ENCODE measurements at regions not wholly inside any gene's neighbourhood (a gene's known extent, or its start where the extent isn't known, plus 50 kb on each side); places are given as distances from the start of the nearest gene placed in this dataset.

DNA sequence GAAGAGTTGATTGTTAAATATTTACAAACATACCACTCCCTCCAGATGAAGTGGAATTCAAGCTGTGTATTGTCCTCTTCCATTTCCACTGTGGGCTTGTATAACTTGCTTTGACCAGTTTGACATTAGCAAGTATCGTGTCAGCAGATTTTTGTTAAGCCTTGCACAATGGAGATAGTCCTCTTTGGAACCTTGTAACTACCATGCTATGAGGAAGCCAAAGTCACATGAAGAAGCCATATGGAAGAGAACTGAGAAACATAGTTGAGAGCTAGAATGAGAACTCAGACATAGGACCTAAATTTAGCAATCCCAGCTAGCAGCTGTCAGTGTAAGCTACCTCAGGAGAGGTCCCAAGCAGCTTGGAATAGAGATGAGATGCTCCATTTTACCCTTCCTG is 889.2 kb downstream of the PDCD6IP start:
- no peak for DNase-seq

- DNase-seq: no peak
These were observed 898.4 kb downstream of the PDCD6IP start for GRCh38 chr3:34696831-34697230.

DNA sequence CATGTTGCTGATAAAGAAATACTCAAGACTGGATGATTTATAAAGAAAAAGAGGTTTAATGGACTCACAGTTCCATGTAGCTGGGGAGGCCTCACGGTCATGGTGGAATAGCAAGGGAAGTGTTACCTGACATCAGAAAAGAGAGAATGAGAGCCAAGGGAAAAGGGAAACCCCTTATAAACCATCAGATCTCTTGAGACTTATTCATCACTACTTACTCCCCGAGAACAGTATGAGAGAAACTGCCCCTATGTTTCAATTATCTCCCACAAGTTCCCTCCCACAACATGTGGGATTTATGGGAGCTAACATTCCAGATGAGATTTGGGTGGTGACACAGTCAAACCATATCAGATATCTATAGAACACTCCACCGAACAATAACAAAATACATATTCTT is 904.6 kb downstream of the PDCD6IP start:
- no peak for DNase-seq

GRCh38 chr3:34724916-34725499 is 914.3 kb upstream of the ARPP21 start:
- DNase-seq: no peak

DNA sequence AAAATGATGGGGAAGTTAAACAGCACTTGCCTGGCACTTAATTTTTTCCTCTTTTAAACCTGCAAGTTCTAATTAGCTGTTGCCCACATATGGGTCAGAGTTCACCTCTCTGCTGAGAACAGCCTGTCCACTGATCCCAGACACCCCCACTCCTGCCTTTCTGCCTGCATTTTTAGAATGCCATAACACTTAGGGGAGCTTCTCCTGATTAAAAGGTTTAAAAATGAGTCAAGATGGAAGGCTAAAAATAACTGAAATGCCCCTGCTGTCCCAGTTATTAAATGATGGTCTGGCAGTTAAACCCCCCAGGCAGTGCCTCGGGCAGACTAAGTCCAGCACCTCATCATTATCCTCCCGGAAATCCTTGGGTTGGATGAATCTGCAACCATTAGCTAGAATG is 913.6 kb upstream of the ARPP21 start:
- DNase-seq: no peak

- DNase-seq: no peak
These were observed 911.6 kb upstream of the ARPP21 start for GRCh38 chr3:34727700-34728099.

GRCh38 chr3:34742151-34742550 is 897.2 kb upstream of the ARPP21 start:
- no peak for DNase-seq

DNA sequence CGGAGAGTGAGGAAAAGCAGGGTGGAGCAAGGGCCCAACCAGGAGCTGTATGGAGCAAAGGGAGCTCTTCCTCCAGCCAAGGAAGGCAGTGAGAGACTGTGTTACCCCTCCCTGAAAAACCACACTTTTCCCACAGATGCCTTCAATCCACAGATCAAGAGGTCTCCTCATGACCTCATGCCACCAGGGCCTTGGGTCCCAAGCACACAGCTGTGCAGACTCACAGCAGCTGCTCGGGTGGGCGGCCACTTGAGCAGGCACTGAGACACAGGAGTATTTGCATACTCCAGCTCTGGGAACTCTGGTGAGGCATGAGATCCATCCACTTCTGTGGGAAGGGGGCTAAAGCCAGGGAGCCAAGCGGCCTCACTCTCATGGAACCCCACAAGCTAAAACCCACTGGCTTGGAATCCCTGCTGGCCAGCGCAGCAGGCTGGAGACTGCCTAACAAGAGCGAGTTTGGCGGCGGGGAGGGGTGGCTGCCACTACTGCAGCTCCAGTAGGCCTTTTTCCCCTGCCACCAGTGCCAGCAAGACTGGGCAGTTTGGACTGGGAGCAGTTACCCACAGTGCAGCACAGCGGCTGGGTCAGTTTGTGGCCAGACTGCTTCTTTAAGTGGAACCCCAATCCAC is 880.6 kb upstream of the ARPP21 start:
- DNase-seq: no peak

- DNase-seq: no peak
These were observed 861.9 kb upstream of the ARPP21 start for GRCh38 chr3:34777386-34777785.

GRCh38 chr3:34779092-34779491 is 860.2 kb upstream of the ARPP21 start:
- no peak for DNase-seq

DNA sequence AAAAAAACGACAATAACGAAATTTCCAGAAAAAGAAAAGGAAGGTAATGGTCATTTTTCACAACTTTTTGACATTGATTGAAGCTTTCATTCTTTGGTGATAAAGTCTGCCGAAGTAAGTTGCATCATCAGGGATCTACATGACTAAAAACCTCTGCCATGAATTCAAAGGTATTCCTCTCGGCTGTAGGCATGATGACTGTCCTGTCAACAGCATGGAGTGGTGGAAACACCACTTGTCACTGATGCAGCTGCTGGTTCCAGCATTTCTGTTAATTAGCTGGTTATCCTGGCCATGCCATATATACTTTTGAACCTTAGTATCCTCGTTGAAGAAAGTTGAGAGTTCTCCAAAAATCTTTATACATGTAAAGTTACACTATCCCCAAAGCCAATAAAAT is 859.0 kb upstream of the ARPP21 start:
- DNase-seq: no peak

- DNase-seq: no peak
These were observed 858.4 kb upstream of the ARPP21 start for GRCh38 chr3:34780973-34781372.

DNA sequence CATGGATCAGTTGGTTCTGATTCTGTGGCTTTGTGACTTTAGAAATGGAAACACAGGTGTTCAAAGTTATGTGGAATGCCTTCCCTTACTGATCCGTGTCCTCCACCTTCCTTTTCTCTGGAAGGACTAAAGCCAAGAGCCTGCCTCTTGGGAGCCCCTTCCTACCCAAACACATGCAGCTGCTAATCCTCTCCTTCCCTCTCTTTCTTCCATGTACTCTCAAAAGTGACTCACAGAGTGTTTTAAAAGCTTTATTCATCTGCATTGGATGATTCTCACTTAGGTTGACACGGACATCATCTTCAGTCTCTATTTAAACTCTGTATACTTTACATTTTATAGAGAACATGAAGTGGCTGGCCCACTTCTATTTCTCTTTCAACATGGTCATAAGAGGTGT is 856.5 kb upstream of the ARPP21 start:
- DNase-seq: no peak

DNA sequence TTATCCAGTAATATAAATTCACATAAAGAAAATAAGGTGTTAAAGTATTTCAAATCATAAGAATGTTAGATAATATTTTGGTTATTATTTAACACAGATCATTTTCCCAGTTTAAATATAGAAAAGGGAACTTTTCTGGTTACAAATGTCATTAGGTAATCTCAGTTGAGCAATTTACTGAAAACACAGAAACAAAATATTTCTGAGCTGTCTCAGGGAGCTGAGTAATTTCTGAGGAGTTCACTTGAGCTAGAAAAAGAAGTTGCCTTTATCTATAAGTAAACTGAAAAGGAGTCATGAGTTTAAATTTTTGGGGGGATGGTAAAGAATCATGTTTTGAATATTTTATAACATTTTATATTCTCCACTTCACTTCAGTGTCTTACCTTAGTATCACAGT is 855.4 kb upstream of the ARPP21 start:
- DNase-seq: no peak

DNA sequence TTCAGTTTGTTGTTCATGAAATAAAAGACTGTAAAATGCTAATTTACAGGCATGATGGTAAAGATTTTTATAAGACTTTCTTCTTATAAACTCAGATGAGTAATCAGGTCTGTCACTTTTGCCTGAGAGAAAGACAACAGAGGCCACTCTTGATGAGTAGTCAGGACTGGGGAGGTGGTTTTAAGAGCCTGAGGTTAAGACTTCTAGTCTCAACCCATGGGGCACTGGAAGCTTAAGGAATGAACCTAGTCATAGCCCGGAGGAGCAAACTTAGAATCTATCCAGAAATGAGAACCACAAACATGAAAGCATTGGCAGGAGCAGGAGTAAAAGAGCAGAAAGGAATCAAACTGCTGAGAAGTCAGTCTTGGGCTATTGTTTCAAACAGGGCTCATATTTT is 846.3 kb upstream of the ARPP21 start:
- DNase-seq: no peak

- DNase-seq: no peak
These were observed 831.7 kb upstream of the ARPP21 start for GRCh38 chr3:34807611-34808010.

GRCh38 chr3:34808287-34808686 is 831.0 kb upstream of the ARPP21 start:
- DNase-seq: no peak

DNA sequence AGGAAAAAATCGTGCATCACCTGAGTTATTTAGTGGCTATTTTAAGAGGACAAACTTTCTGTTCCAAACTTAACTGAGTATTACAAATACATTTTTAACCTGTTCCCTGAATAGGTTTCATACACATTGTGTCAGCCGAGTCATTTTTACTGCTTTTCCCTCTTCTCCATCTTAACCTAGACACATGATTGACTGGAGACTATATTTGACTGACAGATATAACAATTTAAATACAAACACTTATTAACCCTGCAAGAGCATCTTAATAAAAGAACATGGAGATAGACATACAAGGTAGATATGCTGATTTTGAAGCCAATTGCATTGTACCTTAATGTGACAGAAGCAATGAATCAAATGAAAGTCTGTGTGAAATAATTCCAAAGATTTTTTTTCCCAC is 810.5 kb upstream of the ARPP21 start:
- no peak for DNase-seq

DNA sequence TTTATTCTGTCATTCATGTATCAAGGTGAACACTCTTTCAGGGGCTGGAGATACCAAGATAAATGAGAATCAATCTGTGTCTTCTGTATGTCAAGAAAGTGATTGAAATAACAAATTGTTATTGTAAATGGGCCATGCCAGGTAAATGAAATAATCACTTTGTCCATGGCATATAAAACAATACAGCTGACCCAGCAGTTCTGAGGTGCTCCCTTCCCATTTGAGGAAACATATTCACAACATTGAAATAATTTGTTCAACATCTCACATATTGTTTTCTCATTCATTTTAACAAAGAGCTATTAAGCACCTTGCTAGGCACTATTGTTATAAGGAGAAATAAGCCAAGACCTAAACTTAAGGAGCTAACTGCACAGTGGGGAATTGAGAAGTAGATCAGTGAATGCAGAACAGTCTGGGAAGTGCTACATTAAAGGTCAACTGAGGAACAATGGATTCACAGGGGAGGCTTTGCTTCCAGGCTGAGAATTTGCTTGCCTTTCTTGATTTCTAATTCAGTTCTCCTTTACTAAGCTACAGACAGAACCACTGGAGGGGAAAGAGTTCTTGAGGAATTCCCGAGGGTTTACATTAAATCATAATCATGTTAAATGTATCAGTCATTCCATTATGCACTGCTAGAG is 806.3 kb upstream of the ARPP21 start:
- DNase-seq: no peak

GRCh38 chr3:34837848-34838741 is 801.2 kb upstream of the ARPP21 start:
- DNase-seq: no peak

DNA sequence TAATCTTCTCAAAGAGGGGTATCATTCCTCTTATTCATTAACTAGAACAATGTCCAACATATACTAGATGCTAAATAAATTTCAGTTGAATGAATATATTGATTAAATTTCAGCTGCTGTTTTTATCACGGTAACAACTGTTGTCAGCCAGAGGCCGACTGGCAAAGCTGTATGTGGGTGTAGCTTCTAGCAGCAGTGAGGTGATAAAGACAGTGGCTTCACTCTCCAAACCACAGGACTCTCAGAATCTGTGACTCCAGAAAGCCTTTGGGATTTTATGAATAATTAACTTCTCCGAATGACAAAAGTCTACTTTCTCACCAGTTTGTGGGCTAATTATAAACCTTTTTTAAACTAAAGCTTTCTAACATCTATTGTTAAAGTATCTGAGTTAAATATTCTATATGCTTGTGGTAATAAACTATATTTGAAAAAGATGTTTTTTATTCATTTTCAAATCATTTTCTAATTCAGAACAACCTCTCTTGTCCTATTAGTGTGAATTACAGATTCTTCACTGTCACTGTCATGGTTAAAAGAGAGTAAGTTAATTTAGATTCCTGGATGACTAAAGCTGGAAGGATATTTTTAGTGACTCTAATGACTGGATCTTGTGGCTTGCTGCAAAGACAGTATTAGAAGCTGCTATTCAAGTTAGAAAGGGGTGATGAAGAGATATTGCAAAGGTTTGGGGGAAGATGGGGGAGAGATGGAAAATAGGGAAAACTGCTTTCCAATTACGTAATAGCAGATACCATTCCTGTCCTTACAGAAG is 796.4 kb upstream of the ARPP21 start:
- no peak for DNase-seq

GRCh38 chr3:34844323-34844620 is 795.1 kb upstream of the ARPP21 start:
- DNase-seq: no peak

- no peak for DNase-seq
These were observed 788.2 kb upstream of the ARPP21 start for GRCh38 chr3:34851137-34851536.
